GM18951 (cell line): ENCODE measurements at regions not wholly inside any gene's neighbourhood (a gene's known extent, or its start where the extent isn't known, plus 50 kb on each side); places are given as distances from the start of the nearest gene placed in this dataset.
"Not testable (repeated sequence)": the region's sequence is repeated elsewhere in the genome, so short reads cannot be mapped to it uniquely, and the experiment has no call there.

Experiments used
- POLR2A ChIP-seq: IDR thresholded peaks from 4 replicates; pipeline ENCODE4 v1.6.1; 2011; ENCODE audit warnings: mild to moderate bottlenecking; ENCODE audit not compliant: insufficient read length, insufficient read depth; ENCODE audit errors: extremely low read depth
- in situ Hi-C: fragments of 300-500 bp; cut with MboI; formaldehyde crosslinking; loops from one replicate; pipeline ENCODE4 v1.12.0; 2022; ENCODE audit warnings: low sequenced_read_pairs, mixed read lengths, inconsistent platforms; ENCODE audit not compliant: unreplicated experiment

DNA sequence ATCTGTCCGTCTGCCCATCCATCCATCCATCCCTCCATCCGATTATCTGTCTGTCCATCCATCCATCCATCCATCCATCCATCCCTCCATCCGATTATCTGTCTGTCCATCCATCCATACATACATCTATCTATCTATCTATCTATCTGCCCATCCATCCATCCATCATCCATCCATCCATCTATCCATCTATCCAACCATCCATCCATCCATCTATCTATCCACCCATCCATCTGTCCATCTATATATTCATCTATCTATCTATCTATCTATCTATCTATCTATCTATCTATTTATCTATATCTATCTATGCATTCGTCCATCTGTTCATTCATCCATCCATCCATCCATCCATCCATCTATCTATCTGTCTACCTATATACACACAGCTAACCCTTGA is 471.1 kb upstream of the ZNF507 start:
- in situ Hi-C loops: no loop called here
- TF ChIP-seq POLR2A: no peak

DNA sequence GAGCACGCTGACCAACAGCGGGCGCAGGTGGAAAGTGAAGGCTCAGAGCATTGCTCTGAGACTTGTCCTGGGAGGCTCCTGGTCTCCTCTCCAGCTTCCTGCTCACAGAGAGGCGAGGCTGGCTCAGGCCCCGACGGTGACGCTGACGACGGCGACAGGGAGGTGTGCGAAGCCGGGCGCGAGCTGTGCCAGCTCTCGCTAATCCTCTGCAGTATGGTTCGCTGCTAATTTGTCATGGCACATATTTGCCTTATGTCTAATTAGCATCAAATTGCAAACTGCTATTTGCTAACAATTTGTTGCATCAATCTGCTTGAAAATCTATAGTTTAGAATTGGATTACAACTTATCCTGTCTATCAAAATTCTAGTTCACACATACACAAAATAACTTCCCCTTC is 469.8 kb upstream of the ZNF507 start:
- in situ Hi-C loops: no loop called here
- TF ChIP-seq POLR2A: no peak

- in situ Hi-C loops: no loop called here
- no peak for TF ChIP-seq POLR2A
These were observed 465.1 kb upstream of the ZNF507 start for GRCh38 chr19:31880283-31880682.

DNA sequence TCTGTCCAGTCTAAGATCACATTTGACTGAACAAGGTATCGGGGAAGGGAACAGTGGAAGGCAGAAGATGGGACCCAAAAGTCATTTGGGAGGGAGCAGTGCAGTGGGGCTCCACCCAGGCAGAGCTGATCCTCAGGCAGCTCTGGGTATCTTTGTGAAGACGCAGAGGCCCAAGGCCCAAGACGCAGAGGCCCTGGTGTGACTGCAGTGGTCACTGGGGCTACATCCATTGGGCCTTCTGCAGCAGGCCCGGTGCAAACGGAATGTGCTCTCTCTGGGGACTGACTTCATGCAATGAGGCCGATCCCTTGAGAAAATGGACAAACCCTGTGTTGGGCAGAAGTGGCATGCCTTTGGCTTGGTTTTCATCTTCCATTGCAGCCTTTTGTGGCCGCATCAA is 463.4 kb upstream of the ZNF507 start:
- in situ Hi-C loops: no loop called here
- TF ChIP-seq POLR2A: no peak

DNA sequence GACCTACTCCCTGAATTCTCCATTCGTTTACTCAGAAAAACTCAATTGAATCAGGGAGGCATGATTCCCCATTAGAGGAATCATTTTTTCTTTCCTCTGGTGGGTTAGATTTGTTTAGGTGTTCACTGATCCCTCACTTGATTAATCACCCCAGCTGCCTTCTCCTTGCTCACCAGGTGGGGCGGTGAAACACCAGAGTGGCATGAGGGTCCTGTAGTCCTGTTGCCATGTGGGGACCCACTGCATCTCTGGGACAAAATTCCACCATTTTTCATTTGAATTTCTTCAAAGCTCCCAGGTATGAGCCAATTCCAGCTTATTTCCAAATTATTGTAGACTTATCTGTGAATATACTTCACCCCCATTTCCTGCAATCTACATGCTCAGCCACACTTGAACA is 462.7 kb upstream of the ZNF507 start:
- TF ChIP-seq POLR2A: no peak
- in situ Hi-C loops: no loop called here

DNA sequence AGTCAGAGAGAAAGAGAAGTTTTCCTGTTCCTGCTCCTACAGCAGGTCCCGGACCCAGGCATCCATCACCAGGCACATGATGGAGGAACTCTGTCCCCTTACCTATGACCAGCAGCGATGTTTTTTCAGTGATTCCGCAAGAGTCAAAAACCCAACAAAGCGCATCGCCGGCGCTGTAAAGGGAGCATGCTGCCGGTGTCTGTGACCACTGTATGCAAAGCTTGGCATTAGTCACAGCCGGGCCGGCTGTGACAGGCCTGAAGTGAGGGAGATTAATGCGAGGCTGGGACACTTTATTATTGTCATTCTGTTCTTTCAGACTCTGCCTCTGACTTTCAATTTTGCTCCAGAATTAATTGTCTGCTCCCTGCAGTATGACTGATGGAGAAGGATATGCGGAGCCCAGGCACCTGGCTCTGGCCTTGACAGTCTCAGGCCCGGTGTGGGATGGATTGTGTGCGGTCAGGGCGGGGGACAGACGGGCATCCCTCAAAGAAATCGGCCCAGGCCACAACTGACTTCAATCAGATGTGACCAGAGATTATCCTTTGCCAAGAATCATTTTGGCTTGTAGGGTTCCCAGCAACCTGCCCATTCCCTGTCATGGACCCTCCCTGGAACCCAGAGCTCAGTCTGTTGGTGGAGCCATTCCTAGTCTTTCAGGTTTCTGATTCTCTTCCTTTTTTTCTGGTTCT is 462.0 kb upstream of the ZNF507 start:
- in situ Hi-C loops: no loop called here
- no peak for TF ChIP-seq POLR2A

DNA sequence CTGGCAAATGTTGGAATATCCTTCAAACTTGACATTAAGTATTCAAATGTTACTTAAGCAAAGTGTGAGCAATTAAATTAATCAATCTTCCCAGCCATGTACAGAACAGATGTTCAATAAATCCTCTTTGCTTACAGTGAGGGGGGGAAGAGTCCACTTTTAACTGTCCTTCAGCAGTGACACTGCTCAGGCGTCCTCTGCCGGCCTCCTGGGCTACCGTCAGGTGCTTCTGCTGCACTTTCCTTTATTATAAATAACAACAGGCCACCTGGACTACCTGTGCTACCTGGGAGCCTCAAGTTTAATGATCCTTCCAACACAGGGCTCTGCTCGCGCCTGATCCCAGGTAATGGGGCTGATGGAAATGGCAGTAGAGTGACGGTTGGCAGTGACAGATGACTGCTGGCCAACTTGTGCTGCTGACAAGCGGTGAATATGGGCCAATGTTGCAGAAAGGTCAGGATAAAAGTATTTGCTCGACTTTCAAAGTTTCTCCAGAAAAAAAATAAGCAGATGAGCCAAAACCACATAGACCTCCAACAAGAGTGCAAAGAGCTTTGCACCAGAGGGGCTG is 460.0 kb upstream of the ZNF507 start:
- in situ Hi-C loops: no loop called here
- no peak for TF ChIP-seq POLR2A

DNA sequence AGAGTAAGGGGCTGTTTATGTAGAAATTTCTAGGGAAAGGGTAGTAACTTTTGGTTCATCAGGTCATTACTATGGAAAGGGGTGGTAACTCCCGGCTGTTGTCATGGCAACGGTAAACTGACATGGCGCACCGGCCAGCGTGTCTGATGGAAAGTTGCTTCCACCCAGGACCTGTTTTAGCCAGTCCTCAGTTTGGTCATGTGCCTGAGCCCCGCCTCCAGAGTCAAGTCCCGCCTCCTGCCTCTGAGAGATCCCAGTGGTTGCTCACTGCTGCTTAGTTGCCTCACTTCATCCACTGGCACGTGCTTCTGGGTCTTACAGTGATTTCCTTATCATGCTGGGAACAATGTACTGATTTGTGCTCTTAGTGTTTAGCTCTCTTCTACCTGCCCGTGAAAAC is 455.2 kb upstream of the ZNF507 start:
- in situ Hi-C loops: no loop called here
- TF ChIP-seq POLR2A: no peak

GRCh38 chr19:31892060-31892459 is 453.4 kb upstream of the ZNF507 start:
- TF ChIP-seq POLR2A: no peak
- in situ Hi-C loops: no loop called here

DNA sequence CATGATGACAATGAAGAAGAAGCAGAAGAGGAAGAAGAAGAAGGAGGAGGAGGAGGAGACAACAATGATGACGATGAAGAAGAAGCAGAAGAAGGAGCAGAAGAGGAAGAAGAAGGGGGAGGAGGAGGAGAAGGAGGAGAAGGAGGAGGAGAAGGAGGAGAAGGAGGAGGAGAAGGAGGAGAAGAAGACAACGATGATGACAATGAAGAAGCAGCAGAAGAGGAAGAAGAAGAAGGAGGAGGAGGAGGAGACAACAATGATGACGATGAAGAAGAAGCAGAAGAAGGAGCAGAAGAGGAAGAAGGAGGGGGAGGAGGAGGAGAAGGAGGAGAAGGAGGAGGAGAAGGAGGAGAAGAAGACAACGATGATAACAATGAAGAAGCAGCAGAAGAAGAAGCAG is 451.9 kb upstream of the ZNF507 start:
- in situ Hi-C loops: not testable (repeated sequence)

DNA sequence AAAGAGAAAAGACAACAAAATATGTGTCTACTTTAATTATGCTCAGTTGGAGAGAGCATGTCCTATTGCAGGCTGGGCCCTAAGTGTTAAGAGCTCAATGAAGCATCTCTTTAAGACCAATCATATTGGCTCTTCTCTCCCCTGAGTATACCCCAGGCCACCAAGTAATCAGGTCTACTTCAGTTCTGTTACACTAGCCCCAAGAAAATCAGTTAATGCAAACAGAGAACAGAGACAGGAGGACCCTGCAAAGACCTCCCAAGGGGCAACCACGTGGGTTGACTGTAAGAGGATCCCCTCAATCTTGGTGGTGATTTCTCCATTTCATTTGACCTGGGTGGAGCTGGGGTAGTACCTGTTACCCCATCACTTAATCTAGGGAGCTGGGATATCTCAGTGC is 451.0 kb upstream of the ZNF507 start:
- in situ Hi-C loops: no loop called here
- TF ChIP-seq POLR2A: no peak

GRCh38 chr19:31897292-31897691 is 448.1 kb upstream of the ZNF507 start:
- in situ Hi-C loops: no loop called here
- no peak for TF ChIP-seq POLR2A

DNA sequence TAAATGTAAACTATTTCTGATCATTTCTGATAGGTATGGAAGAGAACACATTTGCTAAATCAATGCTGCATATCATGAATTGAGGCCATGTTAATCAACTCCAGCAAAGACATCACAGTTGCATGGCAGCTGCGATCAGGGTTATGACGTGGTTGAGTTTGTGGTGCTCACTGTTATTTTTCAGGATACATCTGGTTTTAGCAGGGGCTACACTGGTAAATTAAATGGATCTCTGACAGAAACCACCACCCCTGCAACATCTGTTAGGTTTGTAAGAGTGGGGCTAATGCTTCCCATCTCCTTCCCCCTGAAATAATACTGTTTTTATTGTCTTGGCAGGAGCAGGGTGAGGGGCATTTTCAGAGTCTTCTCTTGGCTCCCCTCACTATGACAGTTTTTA is 444.4 kb upstream of the ZNF507 start:
- in situ Hi-C loops: no loop called here

DNA sequence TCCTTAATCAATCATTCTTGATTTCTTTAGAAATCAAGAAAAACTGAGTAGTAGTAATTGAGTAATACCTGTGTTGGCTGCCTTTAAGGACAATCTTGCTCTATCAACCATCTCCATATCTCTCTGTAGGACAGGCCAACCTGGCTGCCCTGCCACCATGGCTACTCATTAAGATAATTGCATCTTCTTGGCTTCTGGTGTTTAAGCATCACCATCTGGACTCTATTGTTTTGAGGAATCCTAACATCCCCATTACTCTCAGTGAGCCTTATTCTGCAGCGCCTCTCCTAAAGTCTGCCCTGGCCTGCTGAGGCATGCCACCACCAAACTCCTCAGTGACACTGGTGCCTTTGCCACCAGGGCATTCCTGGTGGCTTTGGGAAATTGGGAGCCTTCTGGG is 442.6 kb upstream of the ZNF507 start:
- TF ChIP-seq POLR2A: no peak
- in situ Hi-C loops: no loop called here

More for the DNA sequence above, 444.4 kb upstream of the ZNF507 start:
- no peak for TF ChIP-seq POLR2A

- in situ Hi-C loops: no loop called here
- no peak for TF ChIP-seq POLR2A
These were observed 441.4 kb upstream of the ZNF507 start for GRCh38 chr19:31903979-31904378.
